ENCODE measurements at regions not wholly inside any gene's neighbourhood (a gene's known extent, or its start where the extent isn't known, plus 50 kb on each side); places are given as distances from the start of the nearest gene placed in this dataset.

DNA sequence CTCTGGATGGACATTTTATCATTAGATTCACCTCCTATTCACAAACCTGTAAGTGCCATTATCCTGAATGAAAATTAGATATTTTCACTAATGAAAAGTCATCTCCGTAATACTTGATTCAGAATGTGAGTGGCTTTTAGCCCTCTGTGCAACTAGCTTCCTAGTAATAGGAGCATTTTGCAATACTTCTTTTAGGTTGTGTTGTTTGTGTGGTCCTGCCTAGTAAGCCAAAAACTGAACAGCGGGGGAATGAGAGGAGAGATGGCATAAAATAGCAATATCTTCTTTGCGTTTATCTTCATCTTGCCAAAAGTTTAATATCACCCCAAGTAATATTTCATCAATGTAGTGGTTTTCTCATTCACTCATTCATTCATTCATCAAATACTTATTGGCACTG lies 507.5 kb upstream of the CELF2 start:
- 77 to 92% methylated on average over 3 of the region's 3 CpGs for whole genome bisulfite sequencing, 2 donors
- H3K4me1 ChIP-seq: no peaks in the 10 kb centered on the region
- intact Hi-C loops (cut with DNase I): no loop called here
- ATAC-seq (no peak), FAIRE-seq (no peak), DNase-seq (no peak)
- no peak overlapping the region for H3K4me3 ChIP-seq
- H3K27ac ChIP-seq: no peak overlapping the region
- no peaks in the 10 kb centered on the region for H3K36me3 ChIP-seq
- no peaks in the 10 kb centered on the region for H3K9me3 ChIP-seq
- H3K27me3 ChIP-seq: no peaks in the 10 kb centered on the region
- TF ChIP-seq CTCF (IDR thresholded peaks at IDR 0.05): no peak

GRCh38 chr10:10513067-10513466 lies 504.6 kb upstream of the CELF2 start:
- Histone ChIP-seq H3K4me3 (no peak overlapping the region), H3K27me3 (no peaks in the 10 kb centered on the region), H3K4me1 (no peaks in the 10 kb centered on the region), H3K9me3 (no peaks in the 10 kb centered on the region), H3K27ac (no peak overlapping the region), H3K36me3 (no peaks in the 10 kb centered on the region)
- FAIRE-seq: no peak
- no peak for TF ChIP-seq CTCF (IDR thresholded peaks at IDR 0.05)
- DNase-seq: no peak
- ATAC-seq: no peak
- intact Hi-C loops (cut with DNase I): no loop called here
- 43 to 46% methylated on average over 1 of the region's 1 CpG for WGBS, 2 donors

DNA sequence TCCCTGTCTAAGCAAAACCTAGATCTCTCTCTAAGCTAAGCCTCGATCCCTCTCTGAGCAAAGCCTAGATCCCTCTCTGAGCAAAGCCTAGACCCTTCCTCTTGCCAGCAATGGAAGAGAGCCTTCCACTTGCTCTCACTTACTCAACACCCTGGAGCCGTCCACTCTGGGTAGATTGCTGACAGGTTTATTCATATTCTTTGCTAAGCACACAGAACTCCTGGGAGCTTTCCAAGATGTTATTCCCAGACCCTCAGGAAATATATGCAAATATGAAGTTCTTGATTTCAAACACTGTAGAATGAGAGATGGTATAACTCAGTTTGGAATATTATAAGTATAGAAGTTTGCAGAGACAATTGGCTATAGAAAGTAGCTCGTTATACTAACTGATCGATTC lies 503.8 kb upstream of the CELF2 start:
- Histone ChIP-seq H3K9me3 (no peaks in the 10 kb centered on the region), H3K4me1 (no peaks in the 10 kb centered on the region), H3K36me3 (no peaks in the 10 kb centered on the region), H3K4me3 (no peak overlapping the region), H3K27me3 (no peaks in the 10 kb centered on the region), H3K27ac (no peak overlapping the region)
- DNase-seq (no peak), ATAC-seq (no peak), FAIRE-seq (no peak)
- 56 to 62% methylated on average over 4 of the region's 4 CpGs for WGBS, 2 donors
- intact Hi-C loops (cut with DNase I): no loop called here
- no peak for TF ChIP-seq CTCF (IDR thresholded peaks at IDR 0.05)

- Histone ChIP-seq H3K4me3 (no peak overlapping the region), H3K36me3 (no peaks in the 10 kb centered on the region), H3K9me3 (no peaks in the 10 kb centered on the region), H3K27me3 (no peaks in the 10 kb centered on the region), H3K4me1 (no peaks in the 10 kb centered on the region), H3K27ac (no peak overlapping the region)
- DNase-seq (no peak), ATAC-seq (no peak), FAIRE-seq (no peak)
- WGBS, 2 donors: 60 to 71% methylated on average over 3 of the region's 3 CpGs
- intact Hi-C loops (cut with DNase I): no loop called here
- TF ChIP-seq CTCF (IDR thresholded peaks at IDR 0.05): no peak
Measured at GRCh38 chr10:10514797-10515196, 502.9 kb upstream of the CELF2 start.

DNA sequence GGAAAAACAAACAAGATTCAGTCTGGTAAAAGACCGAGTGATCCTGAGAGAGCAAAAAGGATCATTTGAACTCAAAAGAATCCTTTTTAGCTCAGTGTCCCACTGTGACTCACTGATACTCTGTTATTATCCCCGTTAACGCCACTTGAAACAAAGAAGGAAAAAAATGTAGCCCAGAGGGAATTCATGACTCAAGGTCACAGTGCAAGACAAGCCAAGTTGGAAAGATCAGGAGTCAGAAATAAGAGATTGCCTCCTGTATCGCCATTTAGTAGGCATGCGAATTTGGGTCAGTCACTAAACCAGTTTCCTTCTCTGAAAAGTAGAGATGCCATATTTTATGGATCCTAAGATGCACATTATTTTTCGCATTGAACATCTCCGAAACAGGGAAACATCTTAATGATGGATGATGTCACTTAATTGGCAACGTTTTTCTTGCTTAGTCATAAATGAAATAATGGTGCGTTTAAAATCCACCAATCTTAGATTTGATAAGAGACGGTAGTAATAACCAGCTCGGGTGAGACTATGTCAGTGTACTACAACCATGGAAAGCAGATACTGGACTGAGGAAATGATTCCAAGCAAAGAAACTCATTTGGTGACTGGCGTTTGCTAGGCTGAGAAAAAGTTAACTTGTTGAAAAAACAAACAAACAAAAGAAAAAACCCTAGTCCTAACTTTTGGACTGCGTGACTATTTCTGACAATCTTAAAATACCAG lies 502.0 kb upstream of the CELF2 start:
- intact Hi-C loops (cut with DNase I): no loop called here
- ATAC-seq (no peak), FAIRE-seq (no peak), DNase-seq (no peak)
- Histone ChIP-seq H3K9me3 (no peaks in the 10 kb centered on the region), H3K27me3 (no peaks in the 10 kb centered on the region), H3K4me3 (no peak overlapping the region), H3K27ac (no peak overlapping the region), H3K36me3 (no peaks in the 10 kb centered on the region), H3K4me1 (no peaks in the 10 kb centered on the region)
- 51 to 53% methylated on average over 13 of the region's 13 CpGs for WGBS, 2 donors
- no peak for TF ChIP-seq CTCF (IDR thresholded peaks at IDR 0.05)
